ENCODE measurements at regions not wholly inside any gene's neighbourhood (a gene's known extent, or its start where the extent isn't known, plus 50 kb on each side); places are given as distances from the start of the nearest gene placed in this dataset.

- H3K9me3 ChIP-seq (ENCODE audit: control insufficient read depth in 1 of 2, insufficient read depth in 1 of 2, low read length in 2 of 2), result no peaks in the 10 kb centered on the region
- no peak for ATAC-seq (ENCODE audit: poor library complexity)
- Mint-ChIP-seq H3K27ac (no peak overlapping the region), H3K27me3 (peaks cover 9% of the 10 kb centered on the region), H3K9me3 (no peaks in the 10 kb centered on the region), H3K36me3 (ENCODE audit: low read depth) (no peaks in the 10 kb centered on the region), H3K4me1 (ENCODE audit: low read depth) (no peaks in the 10 kb centered on the region), H3K4me3 (no peak overlapping the region)
- no peak for TF ChIP-seq CTCF (IDR thresholded peaks at IDR 0.05)
- H3K27ac ChIP-seq (ENCODE audit: low read depth in 1 of 2, low read length in 2 of 2), result no peak overlapping the region
- no peaks in the 10 kb centered on the region for H3K27me3 ChIP-seq (ENCODE audit: control insufficient read depth in 1 of 2, insufficient read depth in 2 of 2, low read length in 2 of 2)
- H3K4me1 ChIP-seq (ENCODE audit: insufficient read depth, low read length), result no peaks in the 10 kb centered on the region
- POLR2A ChIA-PET, result no interaction called here
- DNase-seq, result no peak
- H3K4me3 ChIP-seq (ENCODE audit: low read length), result no peak overlapping the region
- CTCF ChIA-PET, result no interaction called here
- intact Hi-C loops (cut with DNase I, micrococcal nuclease), result no loop called here
- H3K36me3 ChIP-seq (ENCODE audit: insufficient read depth, low read length), result no peaks in the 10 kb centered on the region
Measured at GRCh38 chr2:226131299-226131784, 668.3 kb downstream of the IRS1 start.

GRCh38 chr2:226130192-226130591, 669.4 kb downstream of the IRS1 start:
- no peak for ATAC-seq (ENCODE audit: poor library complexity)
- no peak overlapping the region for H3K4me3 Mint-ChIP-seq
- H3K27ac Mint-ChIP-seq, result no peak overlapping the region
- H3K9me3 Mint-ChIP-seq, result no peaks in the 10 kb centered on the region
- no peak for TF ChIP-seq CTCF (IDR thresholded peaks at IDR 0.05)
- no peaks in the 10 kb centered on the region for H3K4me1 Mint-ChIP-seq (ENCODE audit: low read depth)
- DNase-seq, result no peak
- no peaks in the 10 kb centered on the region for H3K36me3 ChIP-seq (ENCODE audit: insufficient read depth, low read length)
- no peak overlapping the region for H3K27ac ChIP-seq (ENCODE audit: low read depth in 1 of 2, low read length in 2 of 2)
- no peak overlapping the region for H3K4me3 ChIP-seq (ENCODE audit: low read length)
- ChIA-PET CTCF (no interaction called here), POLR2A (no interaction called here)
- H3K9me3 ChIP-seq (ENCODE audit: control insufficient read depth in 1 of 2, insufficient read depth in 1 of 2, low read length in 2 of 2), result no peaks in the 10 kb centered on the region
- H3K27me3 Mint-ChIP-seq, result peaks cover 9% of the 10 kb centered on the region
- intact Hi-C loops (cut with DNase I, micrococcal nuclease), result no loop called here
- H3K4me1 ChIP-seq (ENCODE audit: insufficient read depth, low read length), result no peaks in the 10 kb centered on the region
- H3K27me3 ChIP-seq (ENCODE audit: control insufficient read depth in 1 of 2, insufficient read depth in 2 of 2, low read length in 2 of 2), result no peaks in the 10 kb centered on the region
- no peaks in the 10 kb centered on the region for H3K36me3 Mint-ChIP-seq (ENCODE audit: low read depth)

GRCh38 chr2:226127682-226128081, 671.9 kb downstream of the IRS1 start:
- H3K4me3 ChIP-seq (ENCODE audit: low read length), result no peak overlapping the region
- no peaks in the 10 kb centered on the region for H3K4me1 ChIP-seq (ENCODE audit: insufficient read depth, low read length)
- no peak overlapping the region for H3K4me3 Mint-ChIP-seq
- no peaks in the 10 kb centered on the region for H3K36me3 ChIP-seq (ENCODE audit: insufficient read depth, low read length)
- no peaks in the 10 kb centered on the region for H3K27me3 ChIP-seq (ENCODE audit: control insufficient read depth in 1 of 2, insufficient read depth in 2 of 2, low read length in 2 of 2)
- no peaks in the 10 kb centered on the region for H3K27me3 Mint-ChIP-seq
- ChIA-PET POLR2A (no interaction called here), CTCF (no interaction called here)
- no peak overlapping the region for H3K27ac ChIP-seq (ENCODE audit: low read depth in 1 of 2, low read length in 2 of 2)
- H3K4me1 Mint-ChIP-seq (ENCODE audit: low read depth), result no peaks in the 10 kb centered on the region
- no peaks in the 10 kb centered on the region for H3K9me3 Mint-ChIP-seq
- intact Hi-C loops (cut with DNase I, micrococcal nuclease), result no loop called here
- DNase-seq (no peak), ATAC-seq (ENCODE audit: poor library complexity) (no peak)
- H3K27ac Mint-ChIP-seq, result no peak overlapping the region
- no peaks in the 10 kb centered on the region for H3K9me3 ChIP-seq (ENCODE audit: control insufficient read depth in 1 of 2, insufficient read depth in 1 of 2, low read length in 2 of 2)
- no peaks in the 10 kb centered on the region for H3K36me3 Mint-ChIP-seq (ENCODE audit: low read depth)
- no peak for TF ChIP-seq CTCF (IDR thresholded peaks at IDR 0.05)
